Hepatic stellate cell (primary cell): ENCODE measurements at regions not wholly inside any gene's neighbourhood (a gene's known extent, or its start where the extent isn't known, plus 50 kb on each side); places are given as distances from the start of the nearest gene placed in this dataset.

Source experiments
- DNase-seq: peaks from one replicate; pipeline ENCODE4 v3.0.0; 2011; ENCODE audit warnings: low spot score

DNA sequence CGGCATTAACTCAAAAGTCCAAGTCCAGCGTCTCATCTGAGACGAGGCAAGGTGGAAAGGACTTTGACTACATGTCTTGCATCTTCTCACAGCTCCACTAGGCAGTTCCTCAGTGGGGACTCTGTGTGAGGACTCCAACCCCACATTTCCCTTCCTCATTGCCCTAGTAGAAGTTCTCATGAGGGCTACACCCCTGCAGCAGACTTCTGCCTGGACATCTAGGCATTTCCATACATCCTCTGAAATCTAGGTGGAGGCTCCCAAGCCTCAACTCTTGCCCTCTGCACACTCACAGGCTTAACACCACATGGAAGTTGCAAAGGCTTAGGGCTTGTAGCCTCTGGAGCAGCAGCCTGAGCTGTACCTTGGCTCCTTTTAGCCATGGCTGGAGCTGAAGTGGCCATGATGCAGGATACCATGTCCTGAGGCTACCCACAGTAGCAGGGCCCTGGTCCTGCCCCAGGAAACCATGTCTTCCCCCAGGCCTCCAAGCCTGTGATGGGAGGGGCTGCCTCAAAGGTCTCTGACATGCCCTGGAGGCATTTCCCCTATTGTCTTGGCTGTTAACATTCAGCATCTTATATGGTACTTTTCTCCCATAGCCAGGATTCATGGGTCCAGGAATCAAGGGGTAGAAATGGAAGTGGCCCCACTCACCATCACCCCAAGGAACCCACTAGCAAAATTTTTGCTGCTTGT lies 194.6 kb upstream of the KCNG1 start:
- DNase-seq, result no peak

DNA sequence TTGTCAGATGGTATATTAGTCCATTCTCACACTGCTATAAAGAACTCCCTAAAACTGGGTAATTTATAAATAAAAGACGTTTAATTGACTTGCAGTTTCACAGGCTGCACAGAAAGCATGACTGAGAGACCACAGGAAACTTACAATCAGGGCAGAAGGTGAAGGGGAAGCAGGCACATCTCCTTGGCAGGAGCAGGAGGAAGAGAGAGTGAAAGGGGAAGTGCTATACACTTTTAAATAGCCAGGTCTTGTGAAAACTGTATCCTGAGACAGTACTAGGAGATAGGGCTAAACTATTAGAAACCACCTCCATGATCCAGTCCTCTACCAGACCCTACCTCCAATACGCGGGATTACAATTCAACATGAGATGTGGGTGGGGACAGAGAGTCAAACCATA lies 193.9 kb upstream of the KCNG1 start:
- DNase-seq, result no peak

DNA sequence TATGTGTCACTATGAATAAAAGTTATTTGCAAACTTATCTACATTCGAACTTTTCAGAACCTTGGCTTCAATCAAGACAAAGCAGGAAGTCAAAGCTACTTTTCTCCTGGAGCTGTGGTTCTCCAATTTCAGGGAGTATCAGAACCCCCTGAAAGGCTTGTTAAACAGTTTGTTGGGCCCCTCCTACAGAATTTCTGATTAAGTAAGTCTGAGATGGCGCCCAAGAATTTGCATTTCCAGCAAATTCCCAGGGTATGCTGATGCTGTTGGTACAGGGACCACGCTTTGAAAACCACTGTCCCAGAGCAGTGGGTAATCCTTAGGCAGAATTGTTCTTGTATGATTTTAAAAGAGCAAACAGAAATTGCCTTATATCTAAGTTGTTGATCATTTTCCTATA lies 189.9 kb upstream of the KCNG1 start:
- DNase-seq, result no peak

DNA sequence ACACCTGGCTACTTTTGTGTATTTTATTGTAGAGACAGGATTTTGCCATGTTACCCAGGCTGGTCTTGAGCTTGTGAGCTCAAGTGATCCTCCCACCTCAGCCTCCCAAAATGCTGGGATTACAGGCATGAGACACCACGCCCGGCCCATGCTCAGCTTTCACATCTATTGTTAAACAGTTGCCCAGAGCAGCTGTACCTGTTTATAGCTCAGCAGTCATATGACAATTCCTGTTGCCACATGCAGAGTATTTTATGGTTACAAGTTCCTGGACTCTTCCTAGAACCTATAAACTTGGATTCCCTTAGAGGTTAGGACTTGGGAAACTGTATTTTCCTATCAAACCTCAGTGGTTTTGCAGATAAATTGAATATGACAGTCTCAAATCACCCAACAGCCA lies 188.3 kb upstream of the KCNG1 start:
- DNase-seq, result no peak

DNA sequence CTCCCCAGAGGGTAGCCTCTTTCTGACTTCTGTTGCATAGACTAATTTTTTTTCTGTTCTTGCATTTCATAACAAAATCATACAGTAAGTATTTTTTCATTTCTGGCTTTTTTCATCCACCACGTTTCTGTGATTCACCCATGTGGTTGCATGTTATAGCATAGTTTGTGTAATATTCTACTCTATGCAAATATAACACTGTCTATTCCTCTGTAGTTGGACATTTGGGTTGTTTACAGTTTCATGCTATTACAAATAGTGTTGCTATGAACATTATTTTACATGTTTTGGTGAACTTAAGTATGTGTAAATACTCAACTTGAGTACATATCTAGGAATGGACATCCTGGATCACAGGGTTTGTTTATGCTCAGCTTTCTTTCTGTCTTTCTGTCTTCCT lies 187.2 kb upstream of the KCNG1 start:
- no peak for DNase-seq

DNA sequence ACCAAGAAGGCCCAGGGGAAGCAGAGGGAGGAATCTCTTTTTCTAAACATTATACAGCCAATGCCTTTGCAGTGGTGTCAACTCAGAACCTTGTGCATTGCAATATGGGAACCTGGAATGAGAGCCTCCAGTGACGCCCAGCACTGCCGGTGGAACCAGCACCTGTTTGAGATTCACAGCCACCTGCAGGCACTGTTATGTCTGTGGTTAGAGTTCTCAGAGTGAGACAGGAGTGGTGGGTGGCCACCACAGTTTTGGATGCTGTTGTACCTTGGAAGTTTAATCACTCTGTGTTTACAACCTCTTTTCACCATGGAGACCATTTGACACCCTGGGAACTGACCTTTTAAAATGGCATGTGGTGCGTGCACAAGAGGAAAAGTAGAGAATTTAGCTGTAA lies 185.3 kb upstream of the KCNG1 start:
- no peak for DNase-seq

DNA sequence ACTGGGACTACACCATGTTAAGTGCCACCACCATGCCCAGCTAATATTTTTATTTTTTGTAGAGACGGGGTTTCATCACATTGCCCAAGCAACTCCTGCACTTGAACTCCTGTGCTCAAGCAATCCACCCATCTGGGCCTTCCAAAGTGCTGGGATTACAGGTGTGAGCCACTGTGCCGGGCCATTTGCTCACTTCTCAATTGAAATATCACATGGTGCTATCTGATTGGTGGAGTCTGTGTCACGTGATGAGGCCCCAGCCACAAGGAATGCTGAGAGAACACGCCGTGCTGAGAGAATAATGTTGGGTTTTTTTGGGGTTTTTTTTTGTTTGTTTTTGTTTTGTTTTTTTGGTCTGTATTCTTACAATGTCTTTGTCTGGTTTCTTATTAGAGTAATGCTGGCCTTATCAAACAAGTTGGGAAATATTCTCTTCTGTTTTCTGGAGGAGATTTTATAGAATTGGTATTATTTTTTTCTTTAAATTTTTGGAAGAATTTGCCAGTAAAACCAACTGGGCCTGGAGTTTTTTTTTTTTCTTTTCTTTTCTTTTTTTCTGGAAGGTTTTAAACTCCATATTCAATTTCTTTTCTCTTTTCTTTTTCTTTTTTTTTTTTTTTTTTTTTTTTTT lies 183.2 kb upstream of the KCNG1 start:
- DNase-seq, result no peak

DNA sequence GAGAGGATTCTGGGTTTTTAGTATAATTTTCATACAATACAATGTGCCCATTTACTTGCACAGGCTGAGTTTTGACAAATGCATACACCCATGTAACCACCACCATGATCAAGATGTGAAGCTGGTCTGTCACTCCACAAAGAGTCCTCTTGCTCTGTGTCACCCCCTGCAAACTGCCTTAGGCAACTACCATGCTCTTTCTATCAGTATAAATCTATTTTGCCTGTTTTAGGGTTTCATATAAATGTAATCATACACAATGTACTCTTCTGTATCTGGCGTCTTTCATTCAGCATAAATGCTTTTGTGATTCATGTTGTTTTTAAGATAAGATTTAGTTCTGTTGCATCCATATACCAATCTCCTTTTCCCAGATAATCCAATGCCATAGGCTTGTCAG lies 181.9 kb upstream of the KCNG1 start:
- DNase-seq, result no peak

DNA sequence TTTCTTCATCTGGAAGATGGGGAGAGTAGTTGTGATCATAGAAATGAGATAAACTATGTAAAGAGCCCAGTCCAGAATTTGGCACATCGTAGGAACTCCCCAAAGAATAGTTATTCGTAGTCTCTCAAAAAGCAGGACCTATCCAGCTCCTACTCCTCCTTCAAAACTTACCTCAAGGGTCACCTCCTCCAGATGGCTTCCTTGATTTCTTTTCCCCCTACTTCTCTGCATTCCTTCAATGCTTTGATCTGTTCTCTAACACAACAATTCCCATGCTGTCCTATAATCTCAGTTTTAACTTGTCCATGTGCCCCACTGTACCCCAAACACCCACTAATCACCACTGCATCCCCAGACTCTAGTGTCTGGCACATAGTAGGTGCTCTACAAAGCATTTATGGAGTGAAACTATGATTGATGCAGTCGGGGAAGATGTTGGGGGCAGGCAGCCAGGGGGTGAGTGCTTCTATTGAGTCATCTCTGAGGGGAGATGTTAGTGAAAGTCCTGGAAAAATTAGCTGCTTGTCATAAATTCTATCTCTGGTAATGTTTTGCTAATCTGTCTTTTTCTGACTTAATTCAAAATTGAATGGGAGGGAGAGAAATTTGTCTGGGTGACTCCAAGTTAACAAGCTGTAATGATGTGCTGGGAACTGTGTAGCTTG lies 181.3 kb upstream of the KCNG1 start:
- DNase-seq, result no peak

DNA sequence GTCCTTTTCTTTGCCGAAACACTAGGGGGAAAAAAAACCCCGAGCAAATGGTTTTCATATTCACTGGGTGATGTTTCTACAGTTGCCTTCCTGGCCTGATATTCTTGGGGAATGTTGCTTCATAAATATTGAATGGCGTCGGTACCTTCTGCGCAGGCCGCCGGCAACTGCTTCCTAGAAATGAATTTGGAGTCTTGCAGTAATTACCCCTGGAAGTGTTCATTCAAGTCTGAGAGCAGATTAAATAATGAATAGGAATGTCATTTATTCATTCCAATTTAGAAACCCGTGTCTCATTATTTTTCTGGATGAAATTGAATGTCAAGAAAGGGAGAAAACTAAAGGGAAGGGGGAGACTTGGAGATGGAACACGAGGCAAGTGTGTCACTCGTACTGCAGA lies 179.4 kb upstream of the KCNG1 start:
- no peak for DNase-seq

DNA sequence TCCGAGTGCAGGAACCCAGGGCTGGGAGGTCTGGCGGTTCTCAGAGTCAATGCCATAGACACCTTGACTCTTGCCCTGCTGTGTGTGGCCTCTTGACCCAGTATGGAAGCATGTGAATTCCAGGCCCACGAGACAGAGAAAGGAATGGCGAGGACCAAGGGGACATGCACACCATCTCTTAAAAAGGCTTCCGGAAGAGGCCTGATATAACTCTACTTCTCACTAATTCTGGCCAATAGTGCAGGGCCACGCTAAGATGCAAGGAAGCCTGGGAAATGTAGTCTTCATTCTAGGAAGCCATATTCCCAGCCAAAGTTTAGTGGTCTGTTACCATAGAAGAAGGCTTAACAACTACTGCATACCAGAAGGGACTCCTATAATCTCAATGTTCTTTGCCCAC lies 177.0 kb upstream of the KCNG1 start:
- no peak for DNase-seq

DNA sequence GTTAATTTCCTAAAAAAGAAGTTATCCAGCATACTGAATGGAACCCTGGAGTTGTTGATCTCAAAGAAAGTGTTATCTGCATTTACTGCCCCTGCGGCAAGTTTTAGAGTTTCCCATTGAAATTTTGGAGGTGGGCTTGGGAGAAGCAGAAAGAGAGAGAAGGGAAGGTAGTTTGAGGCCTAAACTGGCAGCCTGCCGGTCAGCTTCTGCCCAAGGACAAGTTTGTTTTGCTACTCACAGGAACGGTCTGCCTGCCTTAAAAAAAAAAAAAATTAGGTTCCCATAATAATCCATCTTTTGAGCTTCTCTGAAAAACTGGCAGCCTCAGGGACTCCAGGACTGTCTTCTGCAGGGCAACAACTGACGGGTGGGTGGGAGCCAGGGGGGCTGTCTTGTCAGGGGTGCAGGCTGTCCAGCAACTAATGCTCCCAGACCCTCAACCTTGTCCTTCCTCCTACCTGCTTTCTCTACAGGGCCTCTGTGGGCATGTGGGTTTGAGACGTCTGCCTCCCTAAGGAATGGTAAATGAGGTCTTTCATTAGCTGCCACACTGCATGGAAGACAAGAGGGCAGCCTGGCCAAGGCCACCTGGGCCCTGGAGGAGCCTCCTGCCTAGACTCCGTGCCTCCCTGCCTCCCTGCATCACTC lies 176.1 kb upstream of the KCNG1 start:
- DNase-seq, result no peak

DNA sequence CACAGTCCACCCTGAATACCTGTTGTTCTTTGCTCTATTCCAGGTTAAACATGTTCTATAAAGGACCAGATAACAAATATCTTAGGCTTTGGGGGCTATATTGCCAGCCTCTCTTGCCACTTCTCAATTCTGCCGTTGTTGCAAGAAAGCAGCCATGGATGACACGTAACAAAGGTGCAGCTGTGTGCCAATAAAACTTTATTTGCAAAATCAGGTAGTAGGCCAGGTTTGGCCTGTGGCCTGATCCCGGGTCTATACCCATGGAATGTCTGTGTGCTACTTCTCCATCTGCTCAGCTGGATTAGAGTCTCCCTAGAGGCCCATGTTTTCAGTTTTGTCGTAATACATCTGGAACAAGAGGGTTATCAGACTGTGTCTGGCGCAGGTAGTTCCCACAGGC lies 175.3 kb upstream of the KCNG1 start:
- no peak for DNase-seq

DNA sequence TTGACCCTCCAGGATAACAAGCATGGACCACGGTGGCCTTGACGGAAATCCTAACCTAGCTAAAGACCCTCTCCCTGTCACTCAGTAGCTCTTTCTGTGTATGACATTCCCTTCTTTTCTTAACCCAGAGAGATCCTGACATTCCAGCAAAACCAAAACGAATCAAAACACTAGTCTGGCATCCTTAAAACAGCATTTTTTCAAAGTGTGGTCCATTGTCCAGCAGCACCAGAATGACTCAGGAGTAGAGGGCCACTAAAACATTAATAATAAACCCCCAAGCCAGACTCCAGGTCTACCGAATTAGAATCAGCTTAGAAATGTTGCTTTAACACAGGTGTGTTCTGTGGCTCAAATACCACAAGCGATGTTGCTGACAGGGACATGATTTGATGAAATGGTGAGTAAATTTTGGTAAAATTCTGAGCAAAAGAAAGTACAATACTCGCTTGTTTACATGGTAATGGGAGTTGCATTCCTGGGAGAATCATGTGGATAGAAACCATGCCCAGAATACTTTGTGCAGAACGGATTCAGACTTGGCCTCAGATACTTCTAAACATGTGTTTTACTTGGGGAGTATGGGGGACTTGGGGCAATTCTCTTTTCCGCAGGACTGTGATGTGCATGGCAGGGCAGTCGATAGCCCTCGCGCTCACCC lies 174.2 kb upstream of the KCNG1 start:
- no peak for DNase-seq

DNA sequence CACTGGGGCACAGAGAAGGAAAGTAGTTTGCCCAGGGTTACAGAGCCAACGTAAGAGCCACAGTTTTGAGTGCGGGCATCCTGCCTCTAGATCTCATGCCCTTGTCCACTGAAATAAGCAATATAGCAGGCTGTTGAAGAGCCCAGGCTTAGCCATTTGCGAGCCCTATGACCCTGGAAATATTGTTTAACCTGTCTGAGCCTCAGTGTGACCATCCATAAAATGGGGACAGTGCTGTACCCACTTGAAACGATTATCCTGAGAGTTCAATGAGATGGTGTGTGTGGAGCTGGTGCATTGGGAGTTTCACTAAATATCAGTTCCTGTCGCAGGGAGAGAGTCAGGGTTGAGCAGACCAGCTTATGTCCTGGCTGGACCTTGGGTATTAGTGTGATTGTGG lies 173.1 kb upstream of the KCNG1 start:
- no peak for DNase-seq

DNA sequence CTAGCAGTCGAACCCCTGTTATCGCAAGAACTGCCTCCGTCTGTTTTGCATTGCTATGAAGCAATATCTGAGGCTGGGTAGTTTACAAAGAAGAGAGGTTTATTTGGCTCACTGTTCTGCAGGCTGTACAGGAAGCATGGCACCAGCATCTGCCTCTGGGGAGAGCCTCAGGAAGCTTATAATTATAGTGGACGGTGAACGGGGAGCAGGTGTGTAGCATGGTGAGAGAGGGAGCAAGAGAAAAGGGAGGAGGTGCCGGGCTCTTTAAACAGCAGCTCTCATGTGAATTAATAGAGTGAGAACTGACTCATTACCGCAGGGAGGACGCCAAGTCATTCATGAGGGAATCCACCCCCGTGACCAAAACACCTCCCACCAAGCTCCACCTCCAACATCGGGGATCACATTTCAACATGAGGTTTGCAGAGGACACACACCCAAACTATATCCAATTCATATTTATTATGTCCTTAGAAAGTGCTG lies 172.6 kb upstream of the KCNG1 start:
- DNase-seq, result no peak

DNA sequence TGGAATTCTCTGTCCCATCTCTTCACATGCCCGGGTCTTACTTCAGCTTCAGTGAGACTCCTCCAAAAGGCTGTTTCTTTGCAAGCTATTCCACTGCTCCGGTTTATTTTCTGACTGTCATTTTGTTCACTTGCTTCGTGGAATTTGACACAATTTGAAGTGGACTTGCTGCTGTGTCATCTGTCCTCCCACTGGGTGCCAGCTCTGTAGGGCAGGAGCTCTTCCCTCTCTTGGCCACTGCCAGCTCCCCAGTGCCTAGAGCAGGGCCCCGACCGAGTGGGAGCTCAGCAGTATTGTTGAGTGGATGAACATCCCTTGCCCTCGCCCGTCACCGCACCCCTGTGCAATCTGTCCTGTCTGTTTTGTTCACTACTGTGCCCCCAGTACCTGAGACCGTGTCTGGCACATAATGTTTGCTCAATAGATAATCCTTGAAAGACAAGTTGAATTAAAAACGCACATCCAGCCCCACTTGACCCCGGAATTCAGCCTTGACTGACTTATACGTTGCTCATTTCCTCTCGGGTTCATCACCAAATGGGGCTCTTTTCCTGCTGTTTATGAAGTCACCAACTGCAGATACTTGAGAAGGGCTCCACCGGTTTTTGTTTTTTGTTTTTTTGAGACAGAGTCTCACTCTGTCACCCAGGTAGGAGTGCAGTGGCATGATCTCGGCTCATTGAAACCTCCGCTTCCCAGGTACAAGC lies 170.3 kb upstream of the KCNG1 start:
- no peak for DNase-seq

DNA sequence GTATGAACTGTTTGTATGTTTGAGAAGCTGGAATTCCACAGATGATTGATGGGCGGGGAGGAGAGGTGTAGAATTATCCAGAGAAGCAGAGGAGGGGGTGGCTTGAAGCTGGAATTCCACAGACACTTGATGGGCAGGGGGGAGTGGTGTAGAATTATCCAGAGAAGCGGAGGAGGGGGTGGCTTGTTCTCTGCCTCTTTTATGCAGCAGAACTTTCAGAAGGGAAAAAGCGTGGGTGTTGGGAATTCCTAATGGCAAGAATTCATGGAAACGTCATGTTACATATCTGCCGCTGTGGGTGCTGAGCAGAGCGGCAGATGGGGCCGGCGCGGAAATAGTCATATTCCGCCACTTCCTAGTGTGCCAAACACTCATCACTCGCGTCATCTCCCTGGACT lies 167.9 kb upstream of the KCNG1 start:
- DNase-seq, result peak; percentile 44

DNA sequence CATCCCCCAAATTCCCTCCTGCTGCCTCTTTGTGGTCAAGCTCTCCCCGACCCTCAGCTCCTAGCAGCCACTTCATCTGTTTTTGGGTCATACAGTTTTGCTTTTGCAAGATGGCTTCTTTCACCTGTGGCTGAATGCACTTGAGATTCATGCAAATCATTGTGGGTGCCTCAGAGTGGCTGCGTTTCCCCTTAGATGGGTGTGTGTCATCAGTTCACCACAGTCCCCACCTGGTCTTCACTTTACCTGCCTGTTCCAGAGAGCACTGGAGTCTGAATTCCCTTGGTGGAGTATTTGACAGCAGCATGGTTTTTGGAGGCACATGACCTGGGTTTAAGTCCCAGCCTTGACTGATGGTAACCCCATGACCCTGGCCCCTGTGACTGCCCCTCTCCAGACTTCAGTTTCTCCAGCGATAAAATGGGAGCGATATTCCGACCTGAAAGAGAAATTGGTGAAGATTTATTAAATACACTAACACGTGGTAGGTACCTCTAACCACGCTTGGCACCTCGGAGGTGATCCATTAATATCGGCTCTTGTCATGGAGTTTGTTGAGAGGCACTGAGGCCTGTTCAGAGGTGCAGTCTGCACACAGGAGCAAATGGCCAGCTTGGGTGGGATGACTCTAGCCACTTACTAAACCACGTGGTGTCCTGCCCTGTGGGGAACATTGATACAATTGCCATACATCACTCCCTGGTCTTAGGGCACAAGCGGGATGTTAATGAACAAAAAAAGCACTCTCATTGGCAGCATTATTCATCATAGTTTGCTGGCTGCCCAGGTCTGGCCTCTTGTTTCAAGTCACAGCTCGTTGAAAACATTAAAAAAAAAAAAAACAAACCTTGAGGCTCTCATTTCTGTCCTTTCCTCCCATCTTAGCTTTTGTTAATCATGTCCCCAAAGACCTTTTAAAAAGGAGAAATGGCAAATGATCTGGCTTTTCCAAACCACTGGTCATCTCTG lies 167.2 kb upstream of the KCNG1 start:
- DNase-seq, result no peak

DNA sequence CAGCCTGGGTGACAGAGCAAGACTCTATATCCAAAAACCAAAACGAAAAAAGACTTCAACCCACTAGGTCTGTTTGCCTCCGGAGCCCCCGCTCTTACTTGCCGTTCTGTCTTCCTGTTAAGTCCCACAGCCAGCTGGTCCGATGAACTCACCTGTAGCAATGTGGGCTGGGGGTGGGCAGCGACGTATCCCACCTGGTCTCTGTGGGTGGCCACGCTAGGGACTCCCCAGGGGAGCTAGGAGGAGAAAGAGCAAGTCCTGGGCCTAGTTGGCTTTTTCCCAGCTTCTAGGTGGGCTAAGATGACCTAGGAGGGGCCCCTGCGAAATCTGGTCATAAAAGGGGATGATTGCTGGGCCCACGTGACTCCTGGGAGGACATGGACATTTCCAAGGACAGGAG lies 166.0 kb upstream of the KCNG1 start:
- no peak for DNase-seq

DNA sequence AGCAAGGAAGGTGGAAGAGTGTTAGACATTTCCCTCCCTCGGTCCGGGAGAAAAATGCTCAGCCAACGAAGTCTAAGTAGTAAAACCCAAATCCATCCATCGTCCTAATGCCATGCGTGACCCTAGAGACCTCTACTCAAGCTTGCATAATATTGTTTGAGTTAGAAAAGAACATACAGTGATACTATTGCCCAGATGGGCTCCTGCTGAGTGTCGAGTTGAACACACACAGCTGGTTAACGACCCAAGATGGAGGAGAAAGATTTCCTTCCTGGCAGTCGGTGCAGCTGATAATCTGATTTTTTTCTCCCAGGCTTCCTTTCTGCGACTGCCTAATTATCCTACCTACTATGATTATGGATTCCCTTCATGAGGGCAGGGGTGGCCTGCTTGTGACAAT lies 164.4 kb upstream of the KCNG1 start:
- no peak for DNase-seq
